NCI-H1436 (cell line): ENCODE measurements at regions not wholly inside any gene's neighbourhood (a gene's known extent, or its start where the extent isn't known, plus 50 kb on each side); places are given as distances from the start of the nearest gene placed in this dataset.
"Not testable (repeated sequence)": the region's sequence is repeated elsewhere in the genome, so short reads cannot be mapped to it uniquely, and the experiment has no call there.

ENCODE experiments used
- DNase-seq: peaks from one replicate; lab custom pipeline; 2025; lab: John Stamatoyannopoulos, UW

- no peak for DNase-seq
Observed at GRCh38 chr1:101483982-101484688, 247.3 kb downstream of the S1PR1 start.

DNA sequence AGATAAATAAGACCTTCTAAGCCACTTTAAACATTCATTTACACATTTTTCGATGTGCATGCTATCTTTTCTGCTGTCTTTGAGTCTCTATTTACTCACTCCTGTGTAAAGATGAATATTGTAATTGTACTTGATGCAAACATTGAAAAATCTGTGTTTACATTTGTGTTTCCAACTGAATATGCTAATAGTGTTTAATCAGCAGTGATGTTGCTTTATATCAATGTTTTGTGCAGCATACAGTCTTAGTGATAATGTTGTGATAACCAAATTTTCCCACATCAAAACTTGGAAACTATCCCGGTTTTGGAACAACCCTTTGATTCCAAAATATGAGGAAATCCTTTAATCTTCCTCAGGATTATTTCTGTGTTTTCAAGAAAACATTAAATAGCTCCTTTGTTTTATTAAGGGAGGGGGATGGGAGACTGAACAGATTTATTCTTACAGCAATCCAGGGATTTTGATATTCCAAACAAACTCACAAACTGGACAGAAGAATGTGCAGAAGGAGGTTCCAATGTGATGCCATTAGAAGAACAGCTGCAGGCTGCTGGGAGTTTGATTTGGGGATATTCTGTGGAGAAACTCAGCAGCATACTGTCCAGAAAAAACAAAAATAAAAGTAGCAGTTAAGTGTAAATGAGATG, 248.0 kb downstream of the S1PR1 start:
- no peak for DNase-seq

DNA sequence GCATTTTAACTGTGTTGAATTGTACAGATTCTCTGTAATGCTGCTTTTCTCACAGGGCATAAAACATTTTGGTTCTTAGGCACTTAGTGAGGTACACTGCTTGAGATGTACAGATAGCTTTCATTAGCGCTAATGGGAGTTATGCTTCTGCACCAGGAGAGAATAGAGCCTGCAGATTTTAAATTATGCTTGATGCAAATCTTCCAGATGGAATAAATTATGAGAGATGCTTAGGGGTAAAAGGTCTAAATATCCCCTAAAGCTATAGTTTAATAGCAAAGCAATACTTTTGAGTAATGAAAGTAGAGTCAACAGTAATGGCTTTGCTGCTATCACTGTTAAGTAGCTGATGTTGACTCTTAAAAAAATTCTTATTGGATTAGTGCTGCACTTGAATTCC, 248.9 kb downstream of the S1PR1 start:
- DNase-seq: peak; percentile 24

- DNase-seq: not testable (repeated sequence)
Observed at GRCh38 chr1:101492144-101492543, 255.3 kb downstream of the S1PR1 start.

- not testable (repeated sequence) for DNase-seq
Observed at GRCh38 chr1:101493920-101494319, 257.1 kb downstream of the S1PR1 start.

GRCh38 chr1:101496109-101496508, 259.3 kb downstream of the S1PR1 start:
- DNase-seq: no peak

DNA sequence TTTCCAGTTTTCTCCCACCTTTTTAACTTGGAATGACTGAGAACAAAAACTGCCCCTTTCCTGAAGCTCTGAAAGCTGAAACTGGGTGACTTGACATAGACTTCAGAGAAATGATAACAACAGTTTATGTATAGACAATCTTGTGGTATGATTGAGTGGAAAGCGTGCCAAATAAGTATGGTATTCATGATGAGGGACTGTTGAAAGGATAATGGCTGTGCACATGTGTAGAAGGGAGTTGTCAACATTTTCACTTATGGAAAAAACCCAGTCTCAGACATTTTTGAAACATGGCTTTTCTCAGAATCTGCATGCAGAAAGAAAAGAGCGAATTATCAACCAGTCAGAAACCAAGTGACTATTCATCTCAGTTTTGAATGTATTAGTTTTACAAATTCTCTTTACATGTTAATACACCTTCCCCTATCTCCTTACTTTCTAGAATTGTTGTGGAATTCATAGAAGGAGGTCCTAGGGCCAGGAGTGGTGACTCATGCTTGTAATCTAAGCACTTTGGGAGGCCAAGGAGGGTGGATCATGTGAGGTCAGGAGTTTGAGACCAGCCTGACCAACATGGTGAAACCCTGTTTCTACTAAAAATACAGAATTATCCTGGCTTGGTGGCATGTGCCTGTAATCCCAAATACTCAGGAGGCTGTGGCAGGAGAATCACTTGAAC, 261.2 kb downstream of the S1PR1 start:
- no peak for DNase-seq

DNA sequence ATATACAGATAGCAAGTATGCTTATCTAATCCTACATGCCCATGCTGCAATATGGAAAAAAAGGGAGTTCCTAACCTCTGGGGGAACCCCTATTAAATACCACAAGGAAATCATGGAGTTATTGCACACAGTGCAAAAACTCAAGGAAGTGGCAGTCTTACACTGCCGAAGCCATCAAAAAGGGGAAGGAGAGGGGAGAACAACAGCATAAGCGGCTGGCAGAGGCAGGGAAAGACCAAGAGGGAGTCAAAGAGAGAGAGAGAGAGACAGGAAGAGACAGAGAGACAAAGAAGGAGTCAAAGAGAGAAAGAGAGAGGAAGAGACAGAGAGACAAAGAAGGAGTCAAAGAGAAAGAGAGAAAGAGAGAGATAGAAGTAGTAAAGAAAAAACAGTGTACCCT, 267.3 kb downstream of the S1PR1 start:
- not testable (repeated sequence) for DNase-seq

- not testable (repeated sequence) for DNase-seq
Observed at GRCh38 chr1:101505240-101505639, 268.4 kb downstream of the S1PR1 start.

DNA sequence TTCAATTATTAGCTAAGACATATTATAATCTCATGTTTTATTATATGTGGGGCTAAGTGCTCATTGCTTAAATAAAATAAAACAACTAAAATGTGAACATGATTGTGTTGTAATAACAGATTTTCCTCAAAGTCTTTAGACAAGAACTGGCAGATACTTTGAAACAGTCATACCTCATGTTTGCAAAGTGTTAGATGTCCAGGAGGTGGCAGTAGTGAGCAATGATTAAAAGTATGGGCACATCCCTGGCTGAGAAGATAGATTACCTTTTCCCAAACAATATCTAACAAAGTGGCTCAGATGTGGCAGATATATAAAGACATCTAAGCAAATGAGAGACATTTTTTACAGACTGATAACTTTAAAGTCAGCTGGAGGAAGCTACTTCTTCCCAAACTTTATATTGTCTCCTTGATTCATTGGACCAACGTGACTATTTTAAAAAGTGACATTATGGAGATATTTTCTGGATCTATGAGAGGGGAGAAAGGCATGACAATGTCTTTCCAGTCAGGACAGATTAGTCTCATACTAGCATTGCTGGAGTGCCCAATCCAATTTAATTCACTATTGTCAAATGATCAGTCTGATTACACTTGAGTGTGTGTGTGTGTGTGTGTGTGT, 269.8 kb downstream of the S1PR1 start:
- peak; percentile 21 for DNase-seq

DNA sequence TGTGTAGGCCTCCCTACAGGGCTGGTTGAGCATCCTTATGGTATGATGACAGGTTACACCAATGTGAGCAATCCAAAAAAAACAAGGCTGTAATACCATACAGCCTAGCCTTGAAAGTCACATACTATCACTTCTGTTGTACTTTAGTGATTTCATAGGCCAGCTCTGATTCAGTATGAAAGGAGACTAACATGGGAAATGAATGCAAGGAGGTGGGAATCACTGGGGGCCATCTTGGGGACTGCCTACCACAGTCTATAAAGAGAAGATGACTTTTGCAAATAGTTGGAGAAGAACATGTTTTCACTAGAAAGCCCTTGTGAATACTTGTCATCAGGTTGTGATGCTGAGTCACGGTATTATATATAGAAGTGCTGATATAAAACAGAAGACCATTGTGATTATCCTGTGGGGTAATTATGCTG, 270.7 kb downstream of the S1PR1 start:
- DNase-seq: no peak

DNA sequence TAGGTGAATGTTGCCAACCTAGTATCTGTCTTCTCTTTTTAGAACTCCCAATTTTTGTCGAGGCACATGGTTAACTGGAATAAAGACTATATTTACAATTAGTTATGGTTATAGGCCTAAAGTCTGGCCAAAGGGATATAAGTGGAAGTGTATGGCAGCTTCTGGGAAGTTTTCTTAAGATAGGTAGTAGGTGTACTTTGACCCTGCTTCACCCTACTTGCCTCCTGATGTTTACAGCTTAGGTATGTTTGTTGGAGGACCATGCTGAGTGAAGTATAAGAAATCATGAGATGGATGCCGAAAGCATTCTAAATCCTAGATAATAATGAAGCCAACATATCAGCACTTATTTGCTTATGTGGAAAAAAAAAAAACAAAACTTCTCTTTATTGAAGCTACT, 272.1 kb downstream of the S1PR1 start:
- DNase-seq: no peak

GRCh38 chr1:101509370-101509769, 272.6 kb downstream of the S1PR1 start:
- no peak for DNase-seq

DNA sequence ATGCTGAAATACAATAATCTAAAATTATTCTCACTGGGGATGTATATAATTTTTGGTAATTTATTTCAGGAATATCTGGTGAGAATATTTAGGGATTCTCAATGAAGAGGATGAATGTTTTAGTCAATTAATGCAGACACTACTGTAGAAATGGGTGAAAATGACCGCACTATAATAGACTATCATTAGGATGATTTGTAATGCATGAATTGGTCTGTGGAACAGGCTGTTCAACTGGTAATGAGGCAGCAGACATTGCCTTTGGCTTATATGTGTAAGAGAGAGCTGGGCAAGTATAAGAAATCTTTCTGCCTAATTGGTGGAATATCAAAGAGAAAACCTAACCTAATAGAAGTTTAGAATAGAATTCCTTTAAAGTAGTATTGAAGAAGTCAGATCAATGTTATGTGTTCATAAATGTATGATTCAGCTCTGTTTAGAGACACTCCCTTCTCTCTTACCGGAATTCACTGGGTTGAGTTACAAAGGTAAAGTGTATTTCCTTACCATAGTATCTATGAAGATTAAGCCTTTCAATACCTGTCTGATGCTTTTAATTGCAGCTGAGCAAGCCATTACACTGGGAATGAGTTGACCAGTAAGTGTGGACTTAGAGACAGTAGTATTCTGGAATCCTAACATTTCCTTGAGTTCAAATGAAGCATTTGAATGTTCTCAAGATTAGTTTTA, 274.5 kb downstream of the S1PR1 start:
- no peak for DNase-seq

DNA sequence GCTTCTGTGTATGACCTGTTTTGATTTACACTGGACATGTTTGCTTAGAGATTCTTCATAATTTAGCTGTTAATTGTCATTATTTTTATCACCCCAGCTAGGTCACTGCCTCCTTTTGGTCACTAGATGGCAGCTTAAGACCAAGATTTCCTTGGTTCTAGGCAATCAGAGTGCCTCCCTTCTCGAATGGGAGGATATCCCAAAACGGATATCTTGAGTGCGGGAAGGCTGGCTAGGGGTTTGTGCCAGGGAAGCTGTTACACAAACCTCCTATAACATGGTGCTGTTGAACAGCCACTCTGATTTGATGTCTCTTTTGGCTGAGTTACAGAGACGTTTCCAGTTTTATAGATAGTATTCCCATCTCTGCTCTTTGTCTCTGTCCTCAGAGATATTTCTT, 283.5 kb downstream of the S1PR1 start:
- DNase-seq: peak; percentile 1

DNA sequence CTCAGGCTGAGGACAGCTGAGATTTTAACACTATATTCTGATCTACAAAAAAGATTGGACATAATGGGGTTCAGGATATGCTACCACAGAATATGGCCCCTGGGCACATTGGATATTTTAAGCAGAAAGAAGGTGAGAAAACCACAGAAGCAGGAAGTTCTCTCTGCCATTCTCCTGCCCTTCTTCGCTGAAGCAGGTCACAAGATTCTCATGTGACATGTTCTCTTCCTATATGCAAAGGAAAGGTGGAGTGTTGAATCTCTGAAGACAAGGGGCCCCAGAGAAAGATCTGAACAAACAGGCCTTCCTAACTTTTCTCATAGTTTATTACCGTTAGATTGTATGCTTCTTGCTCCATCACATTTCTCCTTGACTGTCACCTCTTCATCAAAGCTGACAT, 285.7 kb downstream of the S1PR1 start:
- no peak for DNase-seq

DNA sequence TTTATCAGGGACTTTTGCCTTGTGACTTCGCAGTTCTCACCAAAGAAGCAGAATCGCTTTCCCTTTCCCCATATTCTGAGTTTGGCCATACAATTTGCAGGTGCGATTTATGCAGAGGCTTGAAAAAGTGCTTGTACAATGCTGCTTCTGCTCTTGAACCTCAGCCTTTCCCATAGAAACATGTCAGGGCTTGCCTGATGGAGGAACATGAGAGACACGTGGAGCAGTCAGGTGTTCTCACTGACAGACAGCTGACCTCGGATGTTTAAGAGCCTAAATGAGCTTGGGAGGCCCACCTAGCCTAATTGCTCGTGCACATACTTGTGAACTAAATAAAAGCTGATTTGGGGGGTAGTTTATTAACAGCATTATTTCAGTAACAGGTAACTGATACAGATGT, 290.0 kb downstream of the S1PR1 start:
- DNase-seq: no peak

DNA sequence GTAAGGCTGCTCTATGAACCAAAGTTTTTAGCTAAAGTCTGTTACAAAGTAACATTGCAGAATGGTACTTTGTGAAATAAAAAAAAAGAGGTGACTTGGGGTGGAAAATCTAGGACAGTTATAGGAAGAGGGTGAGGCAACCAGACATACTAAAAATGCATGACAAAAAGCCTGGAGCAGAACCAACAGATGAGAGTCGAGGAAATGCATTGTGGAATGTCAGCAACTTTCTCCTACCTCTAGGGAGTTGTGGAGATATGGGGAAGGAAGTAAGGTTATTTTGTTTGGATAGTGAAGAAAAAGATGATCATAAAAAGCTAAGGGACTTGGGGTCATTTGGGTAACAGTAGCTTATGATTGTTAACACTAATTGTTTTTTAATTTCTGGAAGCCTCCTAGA, 295.6 kb downstream of the S1PR1 start:
- DNase-seq: no peak

DNA sequence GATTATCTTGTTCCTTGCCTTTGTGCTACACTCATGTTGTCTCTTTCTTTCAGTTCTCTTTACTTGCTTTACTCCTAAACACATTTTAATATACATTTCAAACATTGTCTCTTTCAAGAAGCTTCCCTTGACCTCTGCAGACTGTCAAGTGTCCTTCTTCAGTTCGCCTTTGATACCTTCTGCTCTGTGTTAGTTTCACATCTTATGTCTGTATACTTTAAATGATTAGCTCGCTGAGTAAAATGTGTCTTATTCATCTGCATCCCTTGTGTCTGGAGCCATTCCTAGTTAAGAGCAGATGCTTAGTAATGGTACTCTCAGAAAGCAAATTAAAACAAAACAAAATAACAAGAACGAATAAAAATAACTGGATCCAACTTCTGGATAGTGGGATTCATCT, 303.3 kb downstream of the S1PR1 start:
- DNase-seq: no peak

GRCh38 chr1:101546885-101547284, 310.1 kb downstream of the S1PR1 start:
- no peak for DNase-seq

- DNase-seq: no peak
Observed at GRCh38 chr1:101547357-101547756, 310.5 kb downstream of the S1PR1 start.

GRCh38 chr1:101548376-101548775, 311.6 kb downstream of the S1PR1 start:
- no peak for DNase-seq
